ENCODE measurements at regions not wholly inside any gene's neighbourhood (a gene's known extent, or its start where the extent isn't known, plus 50 kb on each side); places are given as distances from the start of the nearest gene placed in this dataset.

- H4K20me1 ChIP-seq (ENCODE audit: insufficient read depth, poor library complexity, severe bottlenecking): no peaks in the 10 kb centered on the region
- no peak for DNase-seq (ENCODE audit: low spot score)
- no peaks in the 10 kb centered on the region for H3K36me3 ChIP-seq (replicated peaks; ENCODE audit: insufficient read depth, low read depth)
- H3K4me1 ChIP-seq (ENCODE audit: insufficient read depth): no peaks in the 10 kb centered on the region
- H2AFZ ChIP-seq: no peak overlapping the region
- no peak overlapping the region for H3K27ac ChIP-seq
- no peaks in the 10 kb centered on the region for H3K9me2 ChIP-seq (replicated peaks; ENCODE audit: insufficient read depth)
- no peak overlapping the region for H3K4me3 ChIP-seq
- no peaks in the 10 kb centered on the region for H3K9me3 ChIP-seq (ENCODE audit: low read depth)
- H3K79me2 ChIP-seq: no peaks in the 10 kb centered on the region
- no peak overlapping the region for H3K4me2 ChIP-seq
- no peaks in the 10 kb centered on the region for H3K27me3 ChIP-seq
- no peak for TF ChIP-seq EZH2phosphoT487 (IDR thresholded peaks at IDR 0.05; ENCODE audit: low read depth, severe bottlenecking, unreplicated experiment)
- no peak for TF ChIP-seq EZH2 (IDR thresholded peaks at IDR 0.05; ENCODE audit: borderline replicate concordance)
- TF ChIP-seq, protein P1, sequence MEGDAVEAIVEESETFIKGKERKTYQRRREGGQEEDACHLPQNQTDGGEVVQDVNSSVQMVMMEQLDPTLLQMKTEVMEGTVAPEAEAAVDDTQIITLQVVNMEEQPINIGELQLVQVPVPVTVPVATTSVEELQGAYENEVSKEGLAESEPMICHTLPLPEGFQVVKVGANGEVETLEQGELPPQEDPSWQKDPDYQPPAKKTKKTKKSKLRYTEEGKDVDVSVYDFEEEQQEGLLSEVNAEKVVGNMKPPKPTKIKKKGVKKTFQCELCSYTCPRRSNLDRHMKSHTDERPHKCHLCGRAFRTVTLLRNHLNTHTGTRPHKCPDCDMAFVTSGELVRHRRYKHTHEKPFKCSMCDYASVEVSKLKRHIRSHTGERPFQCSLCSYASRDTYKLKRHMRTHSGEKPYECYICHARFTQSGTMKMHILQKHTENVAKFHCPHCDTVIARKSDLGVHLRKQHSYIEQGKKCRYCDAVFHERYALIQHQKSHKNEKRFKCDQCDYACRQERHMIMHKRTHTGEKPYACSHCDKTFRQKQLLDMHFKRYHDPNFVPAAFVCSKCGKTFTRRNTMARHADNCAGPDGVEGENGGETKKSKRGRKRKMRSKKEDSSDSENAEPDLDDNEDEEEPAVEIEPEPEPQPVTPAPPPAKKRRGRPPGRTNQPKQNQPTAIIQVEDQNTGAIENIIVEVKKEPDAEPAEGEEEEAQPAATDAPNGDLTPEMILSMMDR (IDR thresholded peaks at IDR 0.05; ENCODE audit: poor library complexity): no peak
Measured at GRCh38 chr18:71966791-71967190, 577.4 kb downstream of the CBLN2 start.

DNA sequence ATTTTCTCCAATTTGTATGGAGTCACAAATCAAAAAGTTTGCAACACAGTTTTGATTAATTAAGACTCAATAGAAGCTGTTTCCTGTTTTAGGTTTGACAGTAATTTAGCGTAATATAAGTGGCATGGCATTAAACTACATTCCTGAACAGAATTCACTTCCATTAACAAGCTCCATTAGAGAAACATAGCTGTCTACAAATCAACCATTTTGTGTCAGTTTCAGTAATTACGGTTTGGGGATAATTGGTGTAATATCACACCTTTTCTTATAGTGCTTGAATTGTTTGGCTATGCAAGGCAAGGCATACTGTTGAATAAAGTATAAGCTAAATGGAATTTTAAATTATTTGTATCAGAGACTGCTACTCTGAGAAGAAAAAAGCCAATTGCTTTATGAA lies 585.5 kb downstream of the CBLN2 start:
- Histone ChIP-seq H3K4me1 (ENCODE audit: insufficient read depth) (no peaks in the 10 kb centered on the region), H4K20me1 (ENCODE audit: insufficient read depth, poor library complexity, severe bottlenecking) (no peaks in the 10 kb centered on the region), H3K4me3 (no peak overlapping the region), H3K9me2 (replicated peaks; ENCODE audit: insufficient read depth) (no peaks in the 10 kb centered on the region), H3K36me3 (replicated peaks; ENCODE audit: insufficient read depth, low read depth) (no peaks in the 10 kb centered on the region), H3K9me3 (ENCODE audit: low read depth) (no peaks in the 10 kb centered on the region), H3K27ac (no peak overlapping the region), H3K27me3 (no peaks in the 10 kb centered on the region), H3K79me2 (no peaks in the 10 kb centered on the region), H3K4me2 (no peak overlapping the region), H2AFZ (no peak overlapping the region)
- no peak for TF ChIP-seq EZH2phosphoT487 (IDR thresholded peaks at IDR 0.05; ENCODE audit: low read depth, severe bottlenecking, unreplicated experiment)
- TF ChIP-seq, protein P1 (IDR thresholded peaks at IDR 0.05; ENCODE audit: poor library complexity): no peak
- TF ChIP-seq EZH2 (IDR thresholded peaks at IDR 0.05; ENCODE audit: borderline replicate concordance): no peak
- WGBS (ENCODE audit: low lambda C conversion rate, missing lambda C conversion rate): 78% methylated on average over 2 of the region's 2 CpGs
- no peak for DNase-seq (ENCODE audit: low spot score)

DNA sequence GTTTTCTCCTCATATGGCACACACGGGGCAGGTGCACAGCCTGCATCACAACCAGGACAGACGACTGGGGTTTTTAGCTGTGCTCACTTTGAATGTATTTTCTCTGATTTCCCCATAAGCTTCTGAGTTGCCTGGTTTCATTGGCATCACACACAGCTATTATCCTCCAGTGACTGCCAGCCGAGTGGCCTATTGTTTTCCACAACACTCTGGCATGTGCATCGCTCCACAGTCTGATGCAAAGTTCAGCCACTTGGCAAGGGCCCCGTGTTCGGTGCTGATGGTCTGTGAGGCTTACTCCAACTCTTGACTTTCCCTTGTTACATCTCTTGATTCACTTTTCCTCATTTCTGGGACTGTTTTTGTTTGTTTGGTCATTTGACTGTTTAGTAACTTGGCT lies 593.1 kb downstream of the CBLN2 start:
- Histone ChIP-seq H4K20me1 (ENCODE audit: insufficient read depth, poor library complexity, severe bottlenecking) (no peaks in the 10 kb centered on the region), H3K4me3 (no peak overlapping the region), H3K9me2 (replicated peaks; ENCODE audit: insufficient read depth) (no peaks in the 10 kb centered on the region), H3K9me3 (ENCODE audit: low read depth) (no peaks in the 10 kb centered on the region), H2AFZ (no peak overlapping the region), H3K27me3 (no peaks in the 10 kb centered on the region), H3K36me3 (replicated peaks; ENCODE audit: insufficient read depth, low read depth) (no peaks in the 10 kb centered on the region), H3K79me2 (no peaks in the 10 kb centered on the region), H3K4me2 (no peak overlapping the region), H3K4me1 (ENCODE audit: insufficient read depth) (no peaks in the 10 kb centered on the region), H3K27ac (no peak overlapping the region)
- TF ChIP-seq, protein P1 (IDR thresholded peaks at IDR 0.05; ENCODE audit: poor library complexity): no peak
- TF ChIP-seq EZH2phosphoT487 (IDR thresholded peaks at IDR 0.05; ENCODE audit: low read depth, severe bottlenecking, unreplicated experiment): no peak
- no peak for TF ChIP-seq EZH2 (IDR thresholded peaks at IDR 0.05; ENCODE audit: borderline replicate concordance)
- DNase-seq (ENCODE audit: low spot score): no peak
- WGBS (ENCODE audit: low lambda C conversion rate, missing lambda C conversion rate): 82% methylated on average over 6 of the region's 6 CpGs

GRCh38 chr18:71942433-71942832 lies 601.7 kb downstream of the CBLN2 start:
- Histone ChIP-seq H4K20me1 (ENCODE audit: insufficient read depth, poor library complexity, severe bottlenecking) (no peaks in the 10 kb centered on the region), H3K79me2 (no peaks in the 10 kb centered on the region), H3K36me3 (replicated peaks; ENCODE audit: insufficient read depth, low read depth) (no peaks in the 10 kb centered on the region), H2AFZ (no peak overlapping the region), H3K9me2 (replicated peaks; ENCODE audit: insufficient read depth) (no peaks in the 10 kb centered on the region), H3K4me3 (no peak overlapping the region), H3K27ac (no peak overlapping the region), H3K4me2 (no peak overlapping the region), H3K27me3 (no peaks in the 10 kb centered on the region), H3K9me3 (ENCODE audit: low read depth) (no peaks in the 10 kb centered on the region), H3K4me1 (ENCODE audit: insufficient read depth) (no peaks in the 10 kb centered on the region)
- TF ChIP-seq, protein P1 (IDR thresholded peaks at IDR 0.05; ENCODE audit: poor library complexity): no peak
- TF ChIP-seq EZH2 (IDR thresholded peaks at IDR 0.05; ENCODE audit: borderline replicate concordance): no peak
- TF ChIP-seq EZH2phosphoT487 (IDR thresholded peaks at IDR 0.05; ENCODE audit: low read depth, severe bottlenecking, unreplicated experiment): no peak
- 79% methylated on average over 1 of the region's 1 CpG for WGBS (ENCODE audit: low lambda C conversion rate, missing lambda C conversion rate)
- no peak for DNase-seq (ENCODE audit: low spot score)
